K562 (cell line): ENCODE measurements at regions not wholly inside any gene's neighbourhood (a gene's known extent, or its start where the extent isn't known, plus 50 kb on each side); places are given as distances from the start of the nearest gene placed in this dataset.

Experiments
- ATAC-seq: fragments of 200-7000 bp; cut with Tn5 transposase; 3 replicates; pipeline ENCODE4 v1.9.1; 2020; ENCODE audit warnings: moderate library complexity
- BruUV-seq: library from RNA; stranded (reverse); fragments of 400-500 nt; replicated peaks from 2 replicates; lab custom pipeline; 2021; lab: Mats Ljungman, UMichigan
- CTCF ChIA-PET: fragments of 300-600 bp; formaldehyde crosslinking; extraction: SDS; loops from one replicate; lab custom pipeline; 2021; ENCODE audit warnings: low intra/inter-chr PET ratio; lab: Yijun Ruan, JAX
- POLR2A ChIA-PET: fragments of 300-600, 350-650 bp; sonication (Branson Sonifier 250); formaldehyde crosslinking; extraction: SDS; loops from one replicate; lab custom pipeline; 2021; ENCODE audit warnings: antibody characterized with exemption, inconsistent platforms; lab: Yijun Ruan, JAX
- DNase-seq, 4 experiments: peaks; one replicate each; pipeline versions ENCODE4 v3.0.0 to v3.0.0-alpha.2; 2011 to 2018; ENCODE audit warnings: low spot score in 3 of 4, mixed read lengths in 3 of 4; ENCODE audit errors: extremely low read depth in 1 of 4
- FAIRE-seq: peaks from 2 replicates; lab custom pipeline; 2011; peaks lifted over from hg19 to GRCh38; lab: Jason Lieb, UNC
- H2AFZ ChIP-seq: 2 replicates; pipeline ENCODE4 v1.6.0; 2011; ENCODE audit warnings: low read depth, low read length, control low read depth, inconsistent platforms
- H3K27ac ChIP-seq: fragments of 200-600 bp; 3 replicates; pipeline ENCODE4 v1.8.0; 2011; ENCODE audit warnings: low read depth, mild to moderate bottlenecking, control low read depth, inconsistent platforms, low read length, moderate library complexity, mixed read lengths; ENCODE audit errors: extremely low read depth
- H3K27me3 ChIP-seq, 2 experiments: fragments of 300-600 bp in 1 of 2; 2 replicates in 1 of 2; 3 replicates in 1 of 2; pipeline versions ENCODE4 v1.6.0 to v1.8.0; 2011; ENCODE audit warnings: inconsistent platforms in 2 of 2, low read length in 2 of 2, mild to moderate bottlenecking in 1 of 2, mixed read lengths in 1 of 2, moderate library complexity in 1 of 2; ENCODE audit not compliant: control insufficient read depth in 2 of 2, insufficient read depth in 2 of 2
- H3K36me3 ChIP-seq: fragments of 300-600 bp; 3 replicates; pipeline ENCODE4 v1.8.0; 2011; ENCODE audit warnings: mild to moderate bottlenecking, low read length, inconsistent platforms; ENCODE audit not compliant: control insufficient read depth, insufficient read depth
- H3K4me1 ChIP-seq, 2 experiments: fragments of 200-600 bp in 1 of 2; replicated peaks in 1 of 2; 2 replicates in 1 of 2; 3 replicates in 1 of 2; pipeline versions ENCODE4 v1.5.1 to v1.8.0; 2011; ENCODE audit warnings: inconsistent platforms in 2 of 2, low read length in 2 of 2, mild to moderate bottlenecking in 1 of 2, mixed read lengths in 1 of 2, moderate library complexity in 1 of 2; ENCODE audit not compliant: control insufficient read depth in 2 of 2, insufficient read depth in 2 of 2
- H3K4me2 ChIP-seq: 2 replicates; pipeline ENCODE4 v1.6.1; 2011; ENCODE audit warnings: low read length, control low read depth, inconsistent platforms, mixed read lengths; ENCODE audit not compliant: insufficient read depth
- H3K4me3 ChIP-seq: fragments of 200-600 bp; sonication (generic), shearing (Covaris generic); 2 replicates; pipeline ENCODE4 v1.5.1; 2016; ENCODE audit warnings: control low read depth, inconsistent platforms
- H3K79me2 ChIP-seq: fragments of 200-600 bp; 3 replicates; pipeline ENCODE4 v1.8.0; 2011; ENCODE audit warnings: low read length, inconsistent platforms; ENCODE audit not compliant: control insufficient read depth, insufficient read depth
- H3K9ac ChIP-seq, 2 experiments: 2 replicates each; pipeline versions ENCODE4 v1.6.0 to v1.6.1; 2011; ENCODE audit warnings: low read depth in 2 of 2, low read length in 2 of 2, control low read depth in 1 of 2, inconsistent platforms in 1 of 2, mild to moderate bottlenecking in 1 of 2, mixed read lengths in 1 of 2; ENCODE audit not compliant: insufficient read depth in 1 of 2
- H3K9me1 ChIP-seq: one replicate; pipeline ENCODE4 v1.6.0; 2011; ENCODE audit warnings: inconsistent platforms, mild to moderate bottlenecking, low read length, moderate library complexity; ENCODE audit not compliant: control insufficient read depth, insufficient read depth
- H3K9me3 ChIP-seq: replicated peaks from 2 replicates; pipeline ENCODE4 v1.5.1; 2011; ENCODE audit warnings: low read depth, low read length, inconsistent platforms; ENCODE audit not compliant: control insufficient read depth, insufficient read depth
- H4K20me1 ChIP-seq: replicated peaks from 2 replicates; pipeline ENCODE4 v1.6.1; 2011; ENCODE audit warnings: low read length, inconsistent platforms, mixed read lengths; ENCODE audit not compliant: control insufficient read depth, insufficient read depth
- AFF1 ChIP-seq, 2 experiments: fragments of 450-650 bp; IDR thresholded peaks; 2 replicates each; pipeline ENCODE4 v1.6.1; 2018; ENCODE audit warnings: mild to moderate bottlenecking in 2 of 2, low read depth in 1 of 2; ENCODE audit not compliant: partially characterized antibody in 2 of 2
- AFF4 ChIP-seq: sonication (generic); formaldehyde crosslinking; IDR thresholded peaks from 2 replicates; pipeline ENCODE4 v1.8.0; 2023; ENCODE audit warnings: mild to moderate bottlenecking, missing genetic modification reagents
- CGGBP1 ChIP-seq: fragments of 250-450 bp; sonication (Bioruptor Pico); IDR thresholded peaks from 2 replicates; pipeline ENCODE4 v1.9.0; 2021; ENCODE audit warnings: mild to moderate bottlenecking
- KLF13 ChIP-seq: fragments of 450-650 bp; IDR thresholded peaks from 2 replicates; pipeline ENCODE4 v1.6.1; 2016; ENCODE audit warnings: missing genetic modification characterization, low read depth, mild to moderate bottlenecking, missing compliant biosample characterization, moderate library complexity, borderline replicate concordance
- NFE2 ChIP-seq: IDR thresholded peaks from 2 replicates; pipeline ENCODE4 v1.6.1; 2014; ENCODE audit warnings: antibody characterized with exemption, low read depth
- SIX5 ChIP-seq, 2 experiments: IDR thresholded peaks; 2 replicates each; pipeline ENCODE4 v1.6.1; 2011; ENCODE audit warnings: low read length in 2 of 2, borderline replicate concordance in 1 of 2, low read depth in 1 of 2, mild to moderate bottlenecking in 1 of 2, moderate library complexity in 1 of 2; ENCODE audit not compliant: insufficient read depth in 1 of 2
- ZKSCAN3 ChIP-seq: fragments of 250-450 bp; sonication (Bioruptor Pico); IDR thresholded peaks from 2 replicates; pipeline ENCODE4 v1.4.0; 2020
- ZNF282 ChIP-seq: sonication (generic); formaldehyde crosslinking; IDR thresholded peaks from 2 replicates; pipeline ENCODE4 v1.8.1; 2023; ENCODE audit warnings: missing genetic modification reagents
- ZNF586 ChIP-seq: fragments of 450-650 bp; formaldehyde crosslinking; conservative IDR thresholded peaks from 2 replicates; pipeline ENCODE4 v1.4.0; 2020; ENCODE audit warnings: mild to moderate bottlenecking, moderate library complexity
- ZNF766 ChIP-seq: fragments of 200-800 bp; sonication (Bioruptor generic); conservative IDR thresholded peaks from 2 replicates; pipeline ENCODE4 v1.6.1; 2016; ENCODE audit warnings: missing genetic modification characterization, missing compliant biosample characterization
- ZZZ3 ChIP-seq: fragments of 450-650 bp; IDR thresholded peaks from 2 replicates; pipeline ENCODE4 v1.6.1; 2016; ENCODE audit warnings: antibody characterized with exemption, mild to moderate bottlenecking, moderate library complexity
- WGBS: fragments of 100-300 bp; shearing (Covaris generic); methylation state at CpG from one replicate; pipeline ENCODE4 v1.1.6; 2016; ENCODE audit warnings: low coverage, mixed read lengths; ENCODE audit not compliant: insufficient coverage; ENCODE audit errors: missing lambda C conversion rate; 5-methylcytosine and 5-hydroxymethylcytosine counted together
- in situ Hi-C: fragments of 300-500 bp; cut with MboI; formaldehyde crosslinking; loops from 4 replicates; pipeline ENCODE4 v1.15.0; 2018; ENCODE audit warnings: inconsistent platforms, mixed read lengths
- intact Hi-C: fragments of 100-400 bp; cut with micrococcal nuclease; formaldehyde crosslinking; loops from 2 replicates; pipeline ENCODE4 v1.14.2; 2022
- TF ChIP-seq, protein P1 (sequence below): IDR thresholded peaks from 3 replicates; pipeline ENCODE4 v1.6.1; 2011; ENCODE audit warnings: borderline replicate concordance, mild to moderate bottlenecking; ENCODE audit not compliant: insufficient read length, insufficient read depth

GRCh38 chr5:29304545-29304944 lies 1888.9 kb upstream of the CDH6 start:
- TF ChIP-seq SIX5 (IDR thresholded peaks at IDR 0.05; ENCODE audit: borderline replicate concordance in 1 of 2, insufficient read depth in 1 of 2, low read depth in 1 of 2, low read length in 2 of 2) (no peak), ZNF282 (CRISPR knock-in tag) (no peak), CGGBP1 (CRISPR knock-in tag) (no peak), KLF13 (tag) (no peak), AFF1 (IDR thresholded peaks at IDR 0.05; ENCODE audit: low read depth in 1 of 2, partially characterized antibody in 2 of 2) (no peak), NFE2 (no peak), ZZZ3 (no peak), ZNF766 (CRISPR knock-in tag) (no peak), ZKSCAN3 (CRISPR knock-in tag) (no peak), AFF4 (CRISPR knock-in tag) (no peak), ZNF586 (CRISPR knock-in tag) (no peak)
- TF ChIP-seq, protein P1, sequence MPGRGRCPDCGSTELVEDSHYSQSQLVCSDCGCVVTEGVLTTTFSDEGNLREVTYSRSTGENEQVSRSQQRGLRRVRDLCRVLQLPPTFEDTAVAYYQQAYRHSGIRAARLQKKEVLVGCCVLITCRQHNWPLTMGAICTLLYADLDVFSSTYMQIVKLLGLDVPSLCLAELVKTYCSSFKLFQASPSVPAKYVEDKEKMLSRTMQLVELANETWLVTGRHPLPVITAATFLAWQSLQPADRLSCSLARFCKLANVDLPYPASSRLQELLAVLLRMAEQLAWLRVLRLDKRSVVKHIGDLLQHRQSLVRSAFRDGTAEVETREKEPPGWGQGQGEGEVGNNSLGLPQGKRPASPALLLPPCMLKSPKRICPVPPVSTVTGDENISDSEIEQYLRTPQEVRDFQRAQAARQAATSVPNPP, result no peak
- POLR2A ChIA-PET, result no interaction called here
- ATAC-seq, result no peak
- Histone ChIP-seq H3K4me3 (no peak overlapping the region), H3K9ac (no peak overlapping the region), H3K27ac (no peak overlapping the region), H3K27me3 (no peaks in the 10 kb centered on the region), H2AFZ (no peak overlapping the region), H3K4me1 (no peaks in the 10 kb centered on the region), H3K9me3 (no peaks in the 10 kb centered on the region; the same call in 1 of the 2 replicates), H4K20me1 (no peaks in the 10 kb centered on the region), H3K36me3 (no peaks in the 10 kb centered on the region), H3K79me2 (no peaks in the 10 kb centered on the region), H3K4me2 (no peak overlapping the region), H3K9me1 (no peaks in the 10 kb centered on the region)
- CTCF ChIA-PET, result no interaction called here
- intact Hi-C loops (no loop called here), in situ Hi-C loops (no loop called here)
- no peak for DNase-seq
- FAIRE-seq, result no peak
- no TSS peak for BruUV-seq
- WGBS, result 0% methylated on average over 3 of the region's 3 CpGs
